ENCODE measurements at regions not wholly inside any gene's neighbourhood (a gene's known extent, or its start where the extent isn't known, plus 50 kb on each side); places are given as distances from the start of the nearest gene placed in this dataset.

GRCh38 chr9:78590068-78590467 is 293.1 kb downstream of the PSAT1 start:
- Histone ChIP-seq H3K27me3 (no peaks in the 10 kb centered on the region), H3K27ac (no peak overlapping the region), H3K36me3 (ENCODE audit: low read depth, missing control alignments) (no peaks in the 10 kb centered on the region), H3K4me1 (no peaks in the 10 kb centered on the region), H3K4me3 (no peak overlapping the region), H3K9me3 (no peaks in the 10 kb centered on the region)
- WGBS, 2 donors = 77 to 81% methylated on average over 1 of the region's 1 CpG
- TF ChIP-seq CTCF (IDR thresholded peaks at IDR 0.05) = no peak
- intact Hi-C loops (cut with DNase I; ENCODE audit: low total_unique reads) = no loop called here
- no peak for DNase-seq

- Histone ChIP-seq H3K27me3 (no peaks in the 10 kb centered on the region), H3K36me3 (ENCODE audit: low read depth, missing control alignments) (no peaks in the 10 kb centered on the region), H3K4me1 (no peaks in the 10 kb centered on the region), H3K27ac (no peak overlapping the region), H3K9me3 (no peaks in the 10 kb centered on the region), H3K4me3 (no peak overlapping the region)
- DNase-seq = no peak
- intact Hi-C loops (cut with DNase I; ENCODE audit: low total_unique reads) = no loop called here
- TF ChIP-seq CTCF (IDR thresholded peaks at IDR 0.05) = no peak
- TF ChIP-seq POLR2A (IDR thresholded peaks at IDR 0.05) = no peak
Measured at GRCh38 chr9:78592811-78593210, 295.9 kb downstream of the PSAT1 start.

GRCh38 chr9:78595200-78595945 is 298.4 kb downstream of the PSAT1 start:
- Histone ChIP-seq H3K27me3 (no peaks in the 10 kb centered on the region), H3K4me1 (no peaks in the 10 kb centered on the region), H3K36me3 (ENCODE audit: low read depth, missing control alignments) (no peaks in the 10 kb centered on the region), H3K4me3 (no peak overlapping the region), H3K27ac (no peak overlapping the region), H3K9me3 (no peaks in the 10 kb centered on the region)
- intact Hi-C loops (cut with DNase I; ENCODE audit: low total_unique reads) = no loop called here
- no peak for TF ChIP-seq POLR2A (IDR thresholded peaks at IDR 0.05)
- no peak for TF ChIP-seq CTCF (IDR thresholded peaks at IDR 0.05)
- WGBS, 2 donors = 66 to 70% methylated on average over 4 to 5 of the region's 5 CpGs
- no peak for DNase-seq

GRCh38 chr9:78596346-78596745 is 299.4 kb downstream of the PSAT1 start:
- 80 to 86% methylated on average over 3 of the region's 3 CpGs for WGBS, 2 donors
- Histone ChIP-seq H3K4me3 (no peak overlapping the region), H3K27me3 (no peaks in the 10 kb centered on the region), H3K4me1 (no peaks in the 10 kb centered on the region), H3K27ac (no peak overlapping the region), H3K36me3 (ENCODE audit: low read depth, missing control alignments) (no peaks in the 10 kb centered on the region), H3K9me3 (no peaks in the 10 kb centered on the region)
- intact Hi-C loops (cut with DNase I; ENCODE audit: low total_unique reads) = no loop called here
- DNase-seq = no peak
- TF ChIP-seq POLR2A (IDR thresholded peaks at IDR 0.05) = no peak
- no peak for TF ChIP-seq CTCF (IDR thresholded peaks at IDR 0.05)

GRCh38 chr9:78598120-78598519 is 301.2 kb downstream of the PSAT1 start:
- intact Hi-C loops (cut with DNase I; ENCODE audit: low total_unique reads) = no loop called here
- TF ChIP-seq POLR2A (IDR thresholded peaks at IDR 0.05) = no peak
- TF ChIP-seq CTCF (IDR thresholded peaks at IDR 0.05) = no peak
- no peaks in the 10 kb centered on the region for H3K27me3 ChIP-seq
- H3K36me3 ChIP-seq (ENCODE audit: low read depth, missing control alignments) = no peaks in the 10 kb centered on the region
- H3K4me1 ChIP-seq = no peaks in the 10 kb centered on the region
- no peak overlapping the region for H3K4me3 ChIP-seq
- WGBS, 2 donors = 79 to 89% methylated on average over 5 of the region's 5 CpGs
- H3K9me3 ChIP-seq = no peaks in the 10 kb centered on the region
- H3K27ac ChIP-seq = no peak overlapping the region
- no peak for DNase-seq

All from testis (tissue), 2 donors.